Thyroid gland (tissue), 4 donors: ENCODE measurements at regions not wholly inside any gene's neighbourhood (a gene's known extent, or its start where the extent isn't known, plus 50 kb on each side); places are given as distances from the start of the nearest gene placed in this dataset.

Experiments
- CTCF ChIP-seq, 6 experiments: fragments of 200-600 bp in 3 of 6; fragments of 450-650 bp in 3 of 6; sonication (generic) in 3 of 6; IDR thresholded peaks; one replicate each; pipeline ENCODE4 v1.5.1; 2016 to 2019; ENCODE audit warnings: antibody characterized with exemption in 6 of 6, mild to moderate bottlenecking in 2 of 6, inconsistent platforms in 1 of 6, moderate library complexity in 1 of 6
- POLR2A ChIP-seq, 2 donors: fragments of 450-650 bp; IDR thresholded peaks; one replicate each; pipeline ENCODE4 v1.6.1; 2017; ENCODE audit warnings: antibody characterized with exemption in 2 of 2, mild to moderate bottlenecking in 2 of 2, moderate library complexity in 1 of 2

- TF ChIP-seq POLR2A (IDR thresholded peaks at IDR 0.05) (no peak), CTCF (IDR thresholded peaks at IDR 0.05) (no peak)
Measured at GRCh38 chr4:171130256-171130801, 682.9 kb upstream of the GALNTL6 start.
